H9 (cell line): ENCODE measurements at regions not wholly inside any gene's neighbourhood (a gene's known extent, or its start where the extent isn't known, plus 50 kb on each side); places are given as distances from the start of the nearest gene placed in this dataset.

ENCODE experiments used
- DNase-seq: peaks from one replicate; pipeline ENCODE4 v3.0.0-alpha.2; 2017
- H2AFZ ChIP-seq: one replicate; pipeline ENCODE4 v1.6.1; 2013; ENCODE audit warnings: mild to moderate bottlenecking, low read length, control low read depth, moderate library complexity
- H2AK5ac ChIP-seq: 2 replicates; pipeline ENCODE4 v1.6.1; 2013; ENCODE audit warnings: low read length, control low read depth, mixed read lengths; ENCODE audit not compliant: insufficient read length
- H2BK120ac ChIP-seq: one replicate; pipeline ENCODE4 v1.6.1; 2013; ENCODE audit warnings: low read depth, mild to moderate bottlenecking, low read length, control low read depth, inconsistent platforms; ENCODE audit not compliant: poor library complexity, severe bottlenecking
- H2BK12ac ChIP-seq: 2 replicates; pipeline ENCODE4 v1.6.1; 2013; ENCODE audit warnings: low read length, control low read depth, mixed read lengths, low read depth; ENCODE audit not compliant: insufficient read length
- H2BK15ac ChIP-seq: 2 replicates; pipeline ENCODE4 v1.6.1; 2013; ENCODE audit warnings: low read depth, low read length, control low read depth
- H2BK20ac ChIP-seq: one replicate; pipeline ENCODE4 v1.6.1; 2013; ENCODE audit warnings: low read depth, mild to moderate bottlenecking, low read length, control low read depth, inconsistent platforms; ENCODE audit not compliant: poor library complexity, severe bottlenecking
- H2BK5ac ChIP-seq: 2 replicates; pipeline ENCODE4 v1.6.1; 2013; ENCODE audit warnings: low read length, control low read depth, mixed read lengths; ENCODE audit not compliant: insufficient read length
- H3K14ac ChIP-seq: 2 replicates; pipeline ENCODE4 v1.6.1; 2013; ENCODE audit warnings: low read length, control low read depth; ENCODE audit not compliant: insufficient read depth
- H3K18ac ChIP-seq: 2 replicates; pipeline ENCODE4 v1.6.1; 2013; ENCODE audit warnings: low read depth, mild to moderate bottlenecking, mixed read lengths, low read length, control low read depth; ENCODE audit not compliant: insufficient read length
- H3K23ac ChIP-seq: 2 replicates; pipeline ENCODE4 v1.6.1; 2013; ENCODE audit warnings: low read length, control low read depth, mixed read lengths, low read depth; ENCODE audit not compliant: insufficient read length
- H3K23me2 ChIP-seq: 2 replicates; pipeline ENCODE4 v1.6.1; 2013; ENCODE audit warnings: low read depth, mild to moderate bottlenecking, mixed read lengths, low read length, control low read depth; ENCODE audit not compliant: insufficient read length, poor library complexity, severe bottlenecking
- H3K27ac ChIP-seq: 2 replicates; pipeline ENCODE4 v1.5.1; 2013; ENCODE audit warnings: low read length, control low read depth, mixed read lengths, low read depth; ENCODE audit not compliant: insufficient read length
- H3K27me3 ChIP-seq: 2 replicates; pipeline ENCODE4 v1.6.1; 2013; ENCODE audit warnings: low read length, control low read depth, inconsistent platforms; ENCODE audit not compliant: insufficient read depth
- H3K4ac ChIP-seq: 2 replicates; pipeline ENCODE4 v1.6.1; 2013; ENCODE audit warnings: low read depth, mild to moderate bottlenecking, control low read depth, inconsistent platforms, low read length, moderate library complexity
- H3K4me1 ChIP-seq: 2 replicates; pipeline ENCODE4 v1.6.1; 2013; ENCODE audit warnings: low read length, control low read depth, inconsistent platforms; ENCODE audit not compliant: insufficient read depth
- H3K4me2 ChIP-seq: 2 replicates; pipeline ENCODE4 v1.6.1; 2013; ENCODE audit warnings: low read length, control low read depth, mixed read lengths; ENCODE audit not compliant: insufficient read length, insufficient read depth
- H3K56ac ChIP-seq: 2 replicates; pipeline ENCODE4 v1.6.1; 2013; ENCODE audit warnings: low read depth, mild to moderate bottlenecking, mixed read lengths, low read length, control low read depth; ENCODE audit not compliant: insufficient read length
- H3K79me1 ChIP-seq: 2 replicates; pipeline ENCODE4 v1.6.1; 2013; ENCODE audit warnings: low read depth, mild to moderate bottlenecking, moderate library complexity, low read length, control low read depth, inconsistent platforms; ENCODE audit not compliant: insufficient read depth, poor library complexity, severe bottlenecking
- H3K79me2 ChIP-seq: 2 replicates; pipeline ENCODE4 v1.6.1; 2013; ENCODE audit warnings: low read length, control low read depth, inconsistent platforms; ENCODE audit not compliant: insufficient read depth
- H3K9ac ChIP-seq: 2 replicates; pipeline ENCODE4 v1.6.1; 2013; ENCODE audit warnings: low read length, control low read depth, mixed read lengths; ENCODE audit not compliant: insufficient read length; ENCODE audit errors: extremely low read depth
- H3K9me3 ChIP-seq: one replicate; pipeline ENCODE4 v1.6.1; 2013; ENCODE audit warnings: low read depth, low read length, inconsistent platforms; ENCODE audit not compliant: control insufficient read depth
- H3T11ph ChIP-seq: one replicate; pipeline ENCODE4 v1.6.1; 2013; ENCODE audit warnings: mild to moderate bottlenecking, low read length, control low read depth, inconsistent platforms
- H4K20me1 ChIP-seq: one replicate; pipeline ENCODE4 v1.6.1; 2013; ENCODE audit not compliant: control insufficient read depth, insufficient read length, insufficient read depth
- H4K5ac ChIP-seq: 2 replicates; pipeline ENCODE4 v1.6.1; 2013; ENCODE audit warnings: low read depth, mild to moderate bottlenecking, mixed read lengths, low read length, control low read depth; ENCODE audit not compliant: insufficient read length
- H4K8ac ChIP-seq: replicated peaks from 2 replicates; pipeline ENCODE4 v1.6.1; 2013; ENCODE audit warnings: low read length, control low read depth, mixed read lengths, low read depth; ENCODE audit not compliant: insufficient read length
- H4K91ac ChIP-seq: 2 replicates; pipeline ENCODE4 v1.6.1; 2013; ENCODE audit warnings: low read depth, mild to moderate bottlenecking, moderate library complexity, mixed read lengths, low read length, control low read depth; ENCODE audit not compliant: insufficient read length
- H3K27ac Mint-ChIP-seq, 3 experiments: 2 replicates in 2 of 3; 3 replicates in 1 of 3; pipeline ENCODE4 v1.8.0; 2020 to 2021; ENCODE audit warnings: mixed read lengths in 3 of 3, mild to moderate bottlenecking in 1 of 3, moderate library complexity in 1 of 3
- H3K27me3 Mint-ChIP-seq: 2 replicates; pipeline ENCODE4 v1.8.0; 2021; ENCODE audit warnings: low read depth, mild to moderate bottlenecking, moderate library complexity, mixed read lengths
- H3K36me3 Mint-ChIP-seq, 3 experiments: 2 replicates in 2 of 3; 3 replicates in 1 of 3; pipeline ENCODE4 v1.8.0; 2020 to 2021; ENCODE audit warnings: low read depth in 3 of 3, mixed read lengths in 3 of 3; ENCODE audit not compliant: insufficient read depth in 1 of 3
- H3K4me1 Mint-ChIP-seq, 2 experiments: 2 replicates each; pipeline ENCODE4 v1.8.0; 2020; ENCODE audit warnings: mixed read lengths in 2 of 2
- H3K4me3 Mint-ChIP-seq, 2 experiments: 2 replicates in 1 of 2; 3 replicates in 1 of 2; pipeline ENCODE4 v1.8.0; 2020 to 2021; ENCODE audit warnings: mild to moderate bottlenecking in 2 of 2, mixed read lengths in 2 of 2, moderate library complexity in 1 of 2
- H3K9me3 Mint-ChIP-seq, 2 experiments: 2 replicates in 1 of 2; 3 replicates in 1 of 2; pipeline ENCODE4 v1.8.0; 2020; ENCODE audit warnings: mild to moderate bottlenecking in 2 of 2, mixed read lengths in 2 of 2, moderate library complexity in 1 of 2
- WGBS: extraction: QIAGEN DNeasy Blood & Tissue Kit; methylation state at CpG from one replicate; pipeline ENCODE4 v1.1.7; 2013; ENCODE audit warnings: missing lambda C conversion rate, low lambda C conversion rate, mixed read lengths; ENCODE audit not compliant: insufficient read length; ENCODE audit errors: extremely low coverage; 5-methylcytosine and 5-hydroxymethylcytosine counted together
- TF ChIP-seq, protein P1 (sequence below): fragments of 200-600 bp; sonication (generic); conservative IDR thresholded peaks from 3 replicates; pipeline ENCODE4 v1.8.0; 2021; ENCODE audit warnings: antibody characterized with exemption, mild to moderate bottlenecking

- no peak overlapping the region for H2BK5ac ChIP-seq
- H3K9me3 ChIP-seq: no peaks in the 10 kb centered on the region
- no peak overlapping the region for H3K18ac ChIP-seq
- H3K14ac ChIP-seq: no peak overlapping the region
- no peak overlapping the region for H2BK15ac ChIP-seq
- no peaks in the 10 kb centered on the region; a peak in 1 of 5 replicates for H3K9me3 Mint-ChIP-seq
- no peaks in the 10 kb centered on the region for H3K79me1 ChIP-seq
- no peaks in the 10 kb centered on the region for H3K23me2 ChIP-seq
- no peak overlapping the region for H3K56ac ChIP-seq
- no peak overlapping the region for H2BK120ac ChIP-seq
- no peak overlapping the region for H3K4me3 Mint-ChIP-seq
- no peak overlapping the region for H3T11ph ChIP-seq
- peaks cover 21 to 26% of the 10 kb centered on the region in 2 experiments for H3K4me1 Mint-ChIP-seq
- no peak overlapping the region for H4K91ac ChIP-seq
- H2BK12ac ChIP-seq: no peak overlapping the region
- H4K8ac ChIP-seq: no peak overlapping the region
- no peaks in the 10 kb centered on the region for H3K4me1 ChIP-seq
- H2AFZ ChIP-seq: no peak overlapping the region
- no CpG with 5 or more reads among the region's 2 CpGs for WGBS
- no peak overlapping the region for H4K5ac ChIP-seq
- no peak overlapping the region for H3K4me2 ChIP-seq
- H3K27ac Mint-ChIP-seq: peak overlapping the region in 1 of 3 experiments; percentile 34; a peak in 1 of 7 replicates
- TF ChIP-seq, protein P1, sequence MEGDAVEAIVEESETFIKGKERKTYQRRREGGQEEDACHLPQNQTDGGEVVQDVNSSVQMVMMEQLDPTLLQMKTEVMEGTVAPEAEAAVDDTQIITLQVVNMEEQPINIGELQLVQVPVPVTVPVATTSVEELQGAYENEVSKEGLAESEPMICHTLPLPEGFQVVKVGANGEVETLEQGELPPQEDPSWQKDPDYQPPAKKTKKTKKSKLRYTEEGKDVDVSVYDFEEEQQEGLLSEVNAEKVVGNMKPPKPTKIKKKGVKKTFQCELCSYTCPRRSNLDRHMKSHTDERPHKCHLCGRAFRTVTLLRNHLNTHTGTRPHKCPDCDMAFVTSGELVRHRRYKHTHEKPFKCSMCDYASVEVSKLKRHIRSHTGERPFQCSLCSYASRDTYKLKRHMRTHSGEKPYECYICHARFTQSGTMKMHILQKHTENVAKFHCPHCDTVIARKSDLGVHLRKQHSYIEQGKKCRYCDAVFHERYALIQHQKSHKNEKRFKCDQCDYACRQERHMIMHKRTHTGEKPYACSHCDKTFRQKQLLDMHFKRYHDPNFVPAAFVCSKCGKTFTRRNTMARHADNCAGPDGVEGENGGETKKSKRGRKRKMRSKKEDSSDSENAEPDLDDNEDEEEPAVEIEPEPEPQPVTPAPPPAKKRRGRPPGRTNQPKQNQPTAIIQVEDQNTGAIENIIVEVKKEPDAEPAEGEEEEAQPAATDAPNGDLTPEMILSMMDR: no peak
- H2BK20ac ChIP-seq: no peak overlapping the region
- H3K9ac ChIP-seq: no peak overlapping the region
- H2AK5ac ChIP-seq: no peak overlapping the region
- no peaks in the 10 kb centered on the region for H3K79me2 ChIP-seq
- H4K20me1 ChIP-seq: no peaks in the 10 kb centered on the region
- peaks cover 3% of the 10 kb centered on the region; the same call in 1 of the 2 replicates for H3K27me3 Mint-ChIP-seq
- no peak overlapping the region for H3K27ac ChIP-seq
- no peak for DNase-seq
- no peaks in the 10 kb centered on the region for H3K27me3 ChIP-seq
- no peak overlapping the region for H3K4ac ChIP-seq
- no peak overlapping the region for H3K23ac ChIP-seq
- H3K36me3 Mint-ChIP-seq: peaks cover 0 to 2% (median 0%) of the 10 kb centered on the region in 3 experiments; a peak in 1 of 7 replicates
Observed at GRCh38 chr20:11468880-11469279, 448.8 kb upstream of the BTBD3 start.
